Lung (tissue), 11 donors: ENCODE measurements at regions not wholly inside any gene's neighbourhood (a gene's known extent, or its start where the extent isn't known, plus 50 kb on each side); places are given as distances from the start of the nearest gene placed in this dataset.

Experiments used
- ATAC-seq: fragments of 200-7000 bp; cut with Tn5 transposase; one replicate; pipeline ENCODE4 v1.9.1; 2020; ENCODE audit warnings: moderate number of reproducible peaks; ENCODE audit not compliant: insufficient read depth, low FRiP score
- DNase-seq, 3 donors: peaks; one replicate each; pipeline ENCODE4 v3.0.0-alpha.2; 2013 to 2017
- H3K27ac ChIP-seq, 2 donors: one replicate each; pipeline ENCODE4 v1.5.1; 2013; ENCODE audit warnings: mild to moderate bottlenecking in 2 of 2, moderate library complexity in 2 of 2, control low read depth in 1 of 2, inconsistent platforms in 1 of 2, low read depth in 1 of 2, low read length in 1 of 2
- H3K27me3 ChIP-seq, 3 donors: one replicate each; pipeline ENCODE4 v1.5.1; 2013; ENCODE audit warnings: low read length in 2 of 3; ENCODE audit not compliant: control insufficient read depth in 3 of 3, insufficient read depth in 3 of 3
- H3K36me3 ChIP-seq, 4 donors: one replicate each; pipeline ENCODE4 v1.5.1; 2013; ENCODE audit warnings: low read length in 4 of 4, mild to moderate bottlenecking in 1 of 4, moderate library complexity in 1 of 4; ENCODE audit not compliant: control insufficient read depth in 4 of 4, insufficient read depth in 4 of 4
- H3K4me1 ChIP-seq, 5 donors: one replicate each; pipeline ENCODE4 v1.5.1; 2013; ENCODE audit warnings: low read length in 5 of 5, mild to moderate bottlenecking in 2 of 5, moderate library complexity in 1 of 5; ENCODE audit not compliant: control insufficient read depth in 5 of 5, insufficient read depth in 5 of 5
- H3K4me3 ChIP-seq: one replicate; pipeline ENCODE4 v1.5.1; 2013; ENCODE audit warnings: mild to moderate bottlenecking, control low read depth, moderate library complexity
- H3K9ac ChIP-seq, 2 donors: one replicate each; pipeline ENCODE4 v1.5.1; 2013; ENCODE audit warnings: low read length in 2 of 2, control low read depth in 1 of 2; ENCODE audit not compliant: insufficient read depth in 1 of 2
- H3K9me3 ChIP-seq, 4 donors: one replicate each; pipeline ENCODE4 v1.5.1; 2013; ENCODE audit warnings: low read length in 3 of 4, mild to moderate bottlenecking in 1 of 4, moderate library complexity in 1 of 4; ENCODE audit not compliant: control insufficient read depth in 4 of 4, insufficient read depth in 3 of 4
- WGBS, 2 donors: extraction: QIAGEN DNeasy Blood & Tissue Kit; methylation state at CpG; one replicate each; pipeline ENCODE4 v1.1.7; 2013; 5-methylcytosine and 5-hydroxymethylcytosine counted together
- TF ChIP-seq, protein P1 (sequence below): IDR thresholded peaks from 2 replicates; pipeline ENCODE4 v1.5.1; 2012; ENCODE audit warnings: mild to moderate bottlenecking; ENCODE audit errors: control extremely low read depth, extremely low read depth
- donor health status: control.
- donor health status: control.
- donor health status: Bipolar disorder and iron deficiency.
- donor health status: healthy.
- donor health status: DM: yes; HTN: yes; CAD: no.

DNA sequence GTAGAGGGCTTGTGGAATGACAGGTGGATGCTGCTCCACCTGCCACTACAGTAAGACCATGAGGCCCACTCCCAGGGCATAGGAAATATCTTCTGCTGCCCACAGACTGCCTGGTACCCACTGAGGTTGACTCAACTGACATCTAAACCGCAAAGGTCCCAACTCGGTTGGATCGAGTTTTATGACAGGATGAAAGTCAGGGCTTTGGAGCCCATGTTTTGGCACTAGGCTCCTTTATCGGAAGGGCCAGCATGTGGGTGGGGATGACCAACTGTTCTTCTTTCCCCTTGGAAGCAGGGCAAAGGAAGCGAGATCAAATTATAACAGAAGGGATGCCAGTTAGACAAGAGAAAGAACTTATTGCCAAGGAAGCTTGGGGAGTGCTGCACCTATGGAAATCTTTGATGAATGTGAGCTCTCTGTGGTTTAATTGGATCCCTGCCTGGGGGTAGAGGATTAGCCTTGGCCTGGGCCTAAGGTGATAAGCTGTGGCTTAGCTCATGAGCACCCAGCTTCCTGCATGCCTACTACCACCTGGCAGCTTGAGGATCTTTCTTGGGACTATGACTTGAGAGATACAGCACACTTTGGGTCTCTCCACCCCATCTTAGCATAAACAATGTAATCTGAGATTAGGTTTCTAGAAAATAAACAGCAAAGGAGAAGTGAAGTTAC lies 121.8 kb downstream of the KCNA5 start:
- ATAC-seq (no peak), DNase-seq (no peak)
- TF ChIP-seq, protein P1, sequence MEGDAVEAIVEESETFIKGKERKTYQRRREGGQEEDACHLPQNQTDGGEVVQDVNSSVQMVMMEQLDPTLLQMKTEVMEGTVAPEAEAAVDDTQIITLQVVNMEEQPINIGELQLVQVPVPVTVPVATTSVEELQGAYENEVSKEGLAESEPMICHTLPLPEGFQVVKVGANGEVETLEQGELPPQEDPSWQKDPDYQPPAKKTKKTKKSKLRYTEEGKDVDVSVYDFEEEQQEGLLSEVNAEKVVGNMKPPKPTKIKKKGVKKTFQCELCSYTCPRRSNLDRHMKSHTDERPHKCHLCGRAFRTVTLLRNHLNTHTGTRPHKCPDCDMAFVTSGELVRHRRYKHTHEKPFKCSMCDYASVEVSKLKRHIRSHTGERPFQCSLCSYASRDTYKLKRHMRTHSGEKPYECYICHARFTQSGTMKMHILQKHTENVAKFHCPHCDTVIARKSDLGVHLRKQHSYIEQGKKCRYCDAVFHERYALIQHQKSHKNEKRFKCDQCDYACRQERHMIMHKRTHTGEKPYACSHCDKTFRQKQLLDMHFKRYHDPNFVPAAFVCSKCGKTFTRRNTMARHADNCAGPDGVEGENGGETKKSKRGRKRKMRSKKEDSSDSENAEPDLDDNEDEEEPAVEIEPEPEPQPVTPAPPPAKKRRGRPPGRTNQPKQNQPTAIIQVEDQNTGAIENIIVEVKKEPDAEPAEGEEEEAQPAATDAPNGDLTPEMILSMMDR = no peak
- H3K27me3 ChIP-seq = peaks cover 0 to 7% (median 3%) of the 10 kb centered on the region in 3 donors
- 93 to 95% methylated on average over 5 of the region's 5 CpGs for WGBS, 2 donors
- no peaks in the 10 kb centered on the region for H3K4me1 ChIP-seq
- H3K4me3 ChIP-seq = no peak overlapping the region
- peaks cover 0 to 1% (median 0%) of the 10 kb centered on the region in 4 donors for H3K9me3 ChIP-seq
- no peak overlapping the region for H3K27ac ChIP-seq
- H3K36me3 ChIP-seq = no peaks in the 10 kb centered on the region
- no peak overlapping the region for H3K9ac ChIP-seq

DNA sequence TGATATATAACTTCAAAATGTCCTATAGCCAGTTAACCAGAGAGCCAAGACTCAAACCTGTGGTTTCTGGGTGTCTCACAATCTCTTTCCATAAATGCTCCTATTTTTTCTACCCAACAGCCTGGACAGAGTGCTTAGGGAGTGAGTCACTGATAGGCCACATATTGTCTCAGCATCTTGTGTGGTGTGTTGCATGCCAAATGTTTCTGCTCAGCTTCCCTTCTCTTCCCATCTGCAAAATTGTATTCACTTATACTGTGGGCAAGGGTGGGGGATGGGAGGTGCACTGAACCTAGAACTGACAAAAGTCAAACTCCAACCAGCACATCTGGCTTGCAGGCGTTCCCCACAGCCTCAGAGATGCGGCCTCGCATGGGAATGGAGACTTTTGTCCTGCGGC lies 123.3 kb downstream of the KCNA5 start:
- TF ChIP-seq, protein P1 = no peak
- peaks cover 0 to 1% (median 0%) of the 10 kb centered on the region in 4 donors for H3K9me3 ChIP-seq
- no peak overlapping the region for H3K27ac ChIP-seq
- no peak for ATAC-seq
- 85 to 94% methylated on average over 4 of the region's 4 CpGs for whole genome bisulfite sequencing, 2 donors
- peaks cover 0 to 3% (median 0%) of the 10 kb centered on the region in 5 donors for H3K4me1 ChIP-seq
- no peaks in the 10 kb centered on the region for H3K36me3 ChIP-seq
- peaks cover 0 to 7% (median 2%) of the 10 kb centered on the region in 3 donors for H3K27me3 ChIP-seq
- H3K4me3 ChIP-seq = no peak overlapping the region
- no peak overlapping the region for H3K9ac ChIP-seq
- DNase-seq = peak in 2 of 3 donors; percentile 27 to 58

DNA sequence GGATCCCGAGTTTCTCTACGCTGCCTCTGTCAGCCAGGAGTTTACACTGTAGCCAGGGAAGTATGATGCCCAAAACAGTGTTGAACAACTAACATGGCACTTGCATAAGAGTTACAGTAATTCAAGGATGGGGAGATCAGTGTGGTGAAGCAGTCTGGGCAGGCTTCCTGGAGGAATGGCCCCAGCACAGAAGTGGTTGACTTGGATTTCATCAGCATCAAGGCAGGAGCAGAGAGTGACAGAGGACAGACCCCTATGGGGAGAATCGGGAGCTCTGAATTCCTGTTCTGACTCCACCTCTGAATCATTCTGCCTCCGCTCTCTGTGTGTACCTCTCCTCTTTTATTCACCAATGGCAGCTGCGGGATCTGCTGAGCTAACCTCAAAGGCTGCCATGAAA lies 124.5 kb downstream of the KCNA5 start:
- peaks cover 0 to 6% (median 0%) of the 10 kb centered on the region in 5 donors for H3K4me1 ChIP-seq
- H3K27me3 ChIP-seq = peaks cover 0 to 7% (median 2%) of the 10 kb centered on the region in 3 donors
- no peaks in the 10 kb centered on the region for H3K36me3 ChIP-seq
- no peak overlapping the region for H3K27ac ChIP-seq
- WGBS, 2 donors = 88 to 95% methylated on average over 5 of the region's 5 CpGs
- H3K9ac ChIP-seq = no peak overlapping the region
- ATAC-seq (no peak), DNase-seq (no peak)
- TF ChIP-seq, protein P1 = no peak
- H3K4me3 ChIP-seq = no peak overlapping the region
- H3K9me3 ChIP-seq = peaks cover 0 to 1% (median 0%) of the 10 kb centered on the region in 4 donors
